OCI-LY3 (cell line): ENCODE measurements at regions not wholly inside any gene's neighbourhood (a gene's known extent, or its start where the extent isn't known, plus 50 kb on each side); places are given as distances from the start of the nearest gene placed in this dataset.

Experiments
- H2AFZ ChIP-seq: fragments of 200-600, 300-600 bp; shearing (Covaris generic); 2 replicates; pipeline ENCODE4 v1.6.0; 2014; ENCODE audit warnings: antibody characterized with exemption, low read depth, low read length
- H3K27ac ChIP-seq: fragments of 200-600, 300-600 bp; sonication (generic); 2 replicates; pipeline ENCODE4 v1.5.1; 2014; ENCODE audit warnings: mild to moderate bottlenecking, low read length, moderate library complexity, mixed read lengths
- H3K27me3 ChIP-seq: fragments of 200-600, 300-600 bp; sonication (generic); 2 replicates; pipeline ENCODE4 v1.6.1; 2014; ENCODE audit warnings: low read depth, low read length, mixed read lengths
- H3K36me3 ChIP-seq: fragments of 200-600, 300-600 bp; sonication (generic); replicated peaks from 2 replicates; pipeline ENCODE3; 2014; ENCODE audit warnings: low read depth, low read length, mixed read lengths
- H3K4me1 ChIP-seq: fragments of 300-600, 200-600 bp; sonication (generic); 2 replicates; pipeline ENCODE4 v1.6.1; 2014; ENCODE audit warnings: low read length, mixed read lengths
- H3K4me2 ChIP-seq: fragments of 200-600, 300-600 bp; sonication (generic); 2 replicates; pipeline ENCODE4 v1.6.1; 2014; ENCODE audit warnings: low read length, mixed read lengths
- H3K4me3 ChIP-seq: fragments of 300-600, 200-600 bp; sonication (generic); 2 replicates; pipeline ENCODE4 v1.5.1; 2014; ENCODE audit warnings: antibody characterized with exemption, mild to moderate bottlenecking, low read length, moderate library complexity
- H3K79me2 ChIP-seq: fragments of 300-600, 200-600 bp; shearing (Covaris generic); 2 replicates; pipeline ENCODE4 v1.6.1; 2014; ENCODE audit warnings: mild to moderate bottlenecking, low read length, mixed read lengths
- H3K9ac ChIP-seq: fragments of 300-600, 200-600 bp; shearing (Covaris generic); 2 replicates; pipeline ENCODE4 v1.6.0; 2014; ENCODE audit warnings: mild to moderate bottlenecking, low read length, moderate library complexity
- H3K9me3 ChIP-seq: fragments of 200-600, 300-600 bp; shearing (Covaris generic); 2 replicates; pipeline ENCODE4 v1.6.1; 2014; ENCODE audit warnings: low read length, mixed read lengths; ENCODE audit not compliant: insufficient read depth
- H4K20me1 ChIP-seq: fragments of 200-600, 300-600 bp; sonication (generic); 2 replicates; pipeline ENCODE4 v1.6.1; 2016; ENCODE audit warnings: low read length, mixed read lengths; ENCODE audit not compliant: insufficient read depth
- EZH2phosphoT487 ChIP-seq: fragments of 200-600 bp; shearing (Covaris generic); IDR thresholded peaks from 2 replicates; pipeline ENCODE4 v1.6.1; 2018; ENCODE audit warnings: antibody characterized with exemption, mixed run types, low read depth
- TF ChIP-seq, protein P1 (sequence below): fragments of 200-600, 300-600 bp; sonication (generic); IDR thresholded peaks from 2 replicates; pipeline ENCODE4 v1.5.1; 2014; ENCODE audit warnings: antibody characterized with exemption, low read length, low read depth

DNA sequence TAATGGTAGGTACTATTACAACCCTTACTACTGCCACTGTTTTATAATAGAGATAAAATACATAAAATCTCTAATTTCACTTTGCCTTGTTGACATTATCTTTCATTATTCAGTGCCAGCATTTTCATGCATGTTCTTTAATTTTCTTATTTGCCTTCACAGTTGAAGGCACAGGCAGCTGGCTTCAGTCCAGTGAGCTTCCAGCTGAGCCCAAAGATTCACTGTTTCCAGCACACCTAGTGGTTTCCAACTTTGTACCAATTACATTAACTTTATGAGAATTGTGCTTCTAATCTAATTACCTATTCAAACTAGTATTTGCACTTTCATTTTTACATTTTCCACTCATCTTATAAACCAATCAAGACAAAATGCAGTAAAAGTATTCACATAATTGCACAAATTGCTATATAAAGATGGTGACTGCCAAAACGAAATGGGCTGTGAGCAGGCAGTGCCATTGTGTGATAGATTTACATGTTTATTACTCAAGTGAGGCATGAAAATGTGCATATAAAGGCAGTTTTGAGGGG lies 228.3 kb downstream of the MFSD1 start:
- TF ChIP-seq EZH2phosphoT487 = no peak
- TF ChIP-seq, protein P1, sequence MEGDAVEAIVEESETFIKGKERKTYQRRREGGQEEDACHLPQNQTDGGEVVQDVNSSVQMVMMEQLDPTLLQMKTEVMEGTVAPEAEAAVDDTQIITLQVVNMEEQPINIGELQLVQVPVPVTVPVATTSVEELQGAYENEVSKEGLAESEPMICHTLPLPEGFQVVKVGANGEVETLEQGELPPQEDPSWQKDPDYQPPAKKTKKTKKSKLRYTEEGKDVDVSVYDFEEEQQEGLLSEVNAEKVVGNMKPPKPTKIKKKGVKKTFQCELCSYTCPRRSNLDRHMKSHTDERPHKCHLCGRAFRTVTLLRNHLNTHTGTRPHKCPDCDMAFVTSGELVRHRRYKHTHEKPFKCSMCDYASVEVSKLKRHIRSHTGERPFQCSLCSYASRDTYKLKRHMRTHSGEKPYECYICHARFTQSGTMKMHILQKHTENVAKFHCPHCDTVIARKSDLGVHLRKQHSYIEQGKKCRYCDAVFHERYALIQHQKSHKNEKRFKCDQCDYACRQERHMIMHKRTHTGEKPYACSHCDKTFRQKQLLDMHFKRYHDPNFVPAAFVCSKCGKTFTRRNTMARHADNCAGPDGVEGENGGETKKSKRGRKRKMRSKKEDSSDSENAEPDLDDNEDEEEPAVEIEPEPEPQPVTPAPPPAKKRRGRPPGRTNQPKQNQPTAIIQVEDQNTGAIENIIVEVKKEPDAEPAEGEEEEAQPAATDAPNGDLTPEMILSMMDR = no peak
- Histone ChIP-seq H3K27me3 (peaks cover 26% of the 10 kb centered on the region), H2AFZ (no peak overlapping the region), H3K4me1 (peaks cover 12% of the 10 kb centered on the region), H3K36me3 (no peaks in the 10 kb centered on the region), H3K9ac (no peak overlapping the region), H3K27ac (no peak overlapping the region), H4K20me1 (no peaks in the 10 kb centered on the region), H3K4me3 (no peak overlapping the region), H3K4me2 (no peak overlapping the region), H3K79me2 (no peaks in the 10 kb centered on the region), H3K9me3 (no peaks in the 10 kb centered on the region)

DNA sequence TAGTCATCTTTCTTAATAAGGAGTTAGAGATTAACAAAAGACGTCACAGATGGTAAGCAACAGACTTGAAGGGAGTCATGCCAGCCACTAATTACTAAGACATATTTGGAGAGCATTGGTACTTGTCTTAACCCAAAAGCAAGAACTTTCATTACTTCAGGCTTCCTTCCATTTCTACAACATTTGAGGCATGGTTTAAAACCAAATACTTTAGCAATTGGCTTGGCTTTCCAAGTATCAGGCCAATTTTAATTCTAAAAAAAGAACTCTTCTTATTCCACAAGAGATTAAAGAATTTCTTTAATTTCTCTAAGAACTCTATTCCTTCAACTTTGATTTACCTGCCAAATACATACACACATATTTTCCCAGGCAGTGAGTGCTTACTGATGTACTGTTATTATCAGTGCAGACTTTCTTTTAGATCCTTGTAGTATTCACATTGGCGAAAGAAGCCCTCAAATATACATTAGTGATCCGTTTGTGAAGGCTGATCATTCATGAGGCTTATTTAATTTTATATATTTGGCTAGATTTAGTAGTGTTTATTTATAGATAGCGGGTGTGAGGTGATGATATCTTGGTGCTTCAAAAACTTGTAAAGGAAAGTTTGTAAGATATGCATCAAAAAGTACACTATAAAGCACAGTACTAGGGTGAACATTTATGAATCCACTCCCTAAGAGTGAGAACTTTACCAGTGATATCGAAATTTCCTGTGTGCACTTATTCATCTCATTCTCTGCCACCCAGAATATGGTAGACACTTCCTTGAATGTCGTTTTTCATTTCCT lies 229.2 kb downstream of the MFSD1 start:
- H3K27ac ChIP-seq = no peak overlapping the region
- peaks cover 26% of the 10 kb centered on the region for H3K27me3 ChIP-seq
- H3K79me2 ChIP-seq = no peaks in the 10 kb centered on the region
- no peak overlapping the region for H2AFZ ChIP-seq
- H3K9me3 ChIP-seq = no peaks in the 10 kb centered on the region
- H3K9ac ChIP-seq = no peak overlapping the region
- no peak overlapping the region for H3K4me2 ChIP-seq
- no peak overlapping the region for H3K4me3 ChIP-seq
- TF ChIP-seq, protein P1 = no peak
- TF ChIP-seq EZH2phosphoT487 = no peak
- no peaks in the 10 kb centered on the region for H4K20me1 ChIP-seq
- H3K36me3 ChIP-seq = no peaks in the 10 kb centered on the region
- peaks cover 12% of the 10 kb centered on the region for H3K4me1 ChIP-seq

DNA sequence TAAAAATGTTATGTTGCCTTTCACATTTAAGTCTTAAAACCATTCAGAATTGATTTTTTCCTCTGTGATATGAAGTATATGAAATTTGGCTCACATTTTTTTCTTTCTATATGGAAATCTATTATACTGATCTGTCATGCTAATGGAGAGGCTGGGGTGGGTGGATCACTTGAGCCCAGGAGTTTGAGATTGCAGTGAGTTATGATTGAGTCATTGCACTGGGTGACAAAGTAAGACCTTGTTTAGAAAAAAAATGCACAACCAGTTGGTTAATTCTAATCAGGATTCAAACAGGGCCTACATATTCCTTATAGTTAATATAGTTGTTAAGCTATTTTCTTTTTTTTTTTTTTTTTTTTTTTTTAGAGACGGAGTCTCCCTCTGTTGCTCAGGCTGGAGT lies 230.5 kb downstream of the MFSD1 start:
- Histone ChIP-seq H3K36me3 (no peaks in the 10 kb centered on the region), H3K9ac (no peak overlapping the region), H3K9me3 (no peaks in the 10 kb centered on the region), H3K27me3 (peaks cover 26% of the 10 kb centered on the region), H2AFZ (no peak overlapping the region), H3K4me3 (no peak overlapping the region), H3K27ac (no peak overlapping the region), H3K4me1 (peaks cover 12% of the 10 kb centered on the region), H4K20me1 (no peaks in the 10 kb centered on the region), H3K79me2 (no peaks in the 10 kb centered on the region), H3K4me2 (no peak overlapping the region)
- no peak for TF ChIP-seq EZH2phosphoT487
- TF ChIP-seq, protein P1 = no peak

DNA sequence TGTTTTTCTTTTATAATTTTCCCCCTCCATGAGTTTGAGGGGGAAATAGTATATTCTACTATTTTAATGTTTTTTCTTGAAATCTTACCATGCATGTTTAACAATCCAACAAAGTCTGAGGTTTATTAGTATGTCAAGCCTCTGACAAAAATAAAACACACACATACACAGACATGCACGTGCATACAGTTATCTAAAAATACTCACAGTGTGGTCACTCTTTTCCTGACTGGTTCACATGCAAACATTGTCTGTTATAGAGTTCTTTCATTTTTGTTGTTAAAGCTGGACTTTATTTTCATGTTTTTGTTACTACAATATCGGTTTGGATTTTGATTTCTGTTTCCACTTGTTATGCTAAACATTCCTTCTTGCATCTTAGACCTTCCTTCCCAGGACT lies 236.6 kb downstream of the MFSD1 start:
- Histone ChIP-seq H3K4me2 (no peak overlapping the region), H3K4me3 (no peak overlapping the region), H3K9me3 (no peaks in the 10 kb centered on the region), H3K36me3 (no peaks in the 10 kb centered on the region), H3K9ac (no peak overlapping the region), H4K20me1 (no peaks in the 10 kb centered on the region), H3K27me3 (peaks cover 7% of the 10 kb centered on the region; the same call in 1 of the 2 replicates), H3K79me2 (no peaks in the 10 kb centered on the region), H3K27ac (no peak overlapping the region), H2AFZ (no peak overlapping the region), H3K4me1 (no peaks in the 10 kb centered on the region)
- TF ChIP-seq, protein P1 = no peak
- no peak for TF ChIP-seq EZH2phosphoT487
